WTC11 (cell line): ENCODE measurements at regions not wholly inside any gene's neighbourhood (a gene's known extent, or its start where the extent isn't known, plus 50 kb on each side); places are given as distances from the start of the nearest gene placed in this dataset.

ENCODE experiments used
- ATAC-seq: fragments of 200-7000 bp; cut with Tn5 transposase; 2 replicates; pipeline ENCODE4 v1.10.0; 2021; ENCODE audit warnings: mild to moderate bottlenecking, moderate library complexity
- CTCF ChIA-PET: fragments of 300-600 bp; sonication (Branson Sonifier 250); formaldehyde crosslinking; loops from one replicate; lab custom pipeline; 2021; ENCODE audit warnings: antibody characterized with exemption; lab: Charles Lee
- POLR2A ChIA-PET: fragments of 350-600 bp; sonication (Branson Sonifier 250); formaldehyde crosslinking; loops from one replicate; lab custom pipeline; 2021; ENCODE audit warnings: antibody characterized with exemption; lab: Charles Lee
- DNase-seq: peaks from one replicate; pipeline ENCODE4 v3.0.0; 2021; ENCODE audit warnings: low spot score
- H3K27ac Mint-ChIP-seq: 2 replicates; pipeline ENCODE4 v1.8.0; 2021; ENCODE audit warnings: mixed read lengths
- H3K27me3 Mint-ChIP-seq: 2 replicates; pipeline ENCODE4 v1.8.0; 2021; ENCODE audit warnings: low read depth, mild to moderate bottlenecking, moderate library complexity, mixed read lengths
- H3K36me3 Mint-ChIP-seq: 2 replicates; pipeline ENCODE4 v1.8.0; 2021; ENCODE audit warnings: mixed read lengths
- H3K4me1 Mint-ChIP-seq: 2 replicates; pipeline ENCODE4 v1.8.0; 2022; ENCODE audit warnings: mixed read lengths
- H3K4me3 Mint-ChIP-seq: 2 replicates; pipeline ENCODE4 v1.8.0; 2021; ENCODE audit warnings: mild to moderate bottlenecking, moderate library complexity, mixed read lengths
- H3K9me3 Mint-ChIP-seq: 2 replicates; pipeline ENCODE4 v1.8.0; 2021; ENCODE audit warnings: mixed read lengths
- CBFB ChIP-seq: sonication (generic); formaldehyde crosslinking; IDR thresholded peaks from 2 replicates; pipeline ENCODE4 v1.8.1; 2022; ENCODE audit warnings: mild to moderate bottlenecking, low read depth, missing genetic modification reagents
- ELF4 ChIP-seq: sonication (generic); formaldehyde crosslinking; IDR thresholded peaks from 2 replicates; pipeline ENCODE4 v1.8.1; 2022; ENCODE audit warnings: low read depth, mild to moderate bottlenecking, moderate library complexity, missing genetic modification reagents
- ETV6 ChIP-seq: sonication (generic); formaldehyde crosslinking; IDR thresholded peaks from 2 replicates; pipeline ENCODE4 v1.8.1; 2022; ENCODE audit warnings: mild to moderate bottlenecking, missing genetic modification reagents
- FOXJ3 ChIP-seq: sonication (generic); formaldehyde crosslinking; IDR thresholded peaks from 2 replicates; pipeline ENCODE4 v1.9.0; 2021; ENCODE audit warnings: missing genetic modification reagents, mild to moderate bottlenecking, borderline replicate concordance
- FOXK1 ChIP-seq: sonication (generic); formaldehyde crosslinking; IDR thresholded peaks from 2 replicates; pipeline ENCODE4 v1.8.0; 2022; ENCODE audit warnings: mild to moderate bottlenecking, moderate library complexity, missing genetic modification reagents
- FOXP1 ChIP-seq: sonication (generic); formaldehyde crosslinking; IDR thresholded peaks from 2 replicates; pipeline ENCODE4 v1.8.0; 2022; ENCODE audit warnings: missing genetic modification reagents, mild to moderate bottlenecking, moderate library complexity, borderline replicate concordance
- GRHL2 ChIP-seq: fragments of 250-450 bp; sonication (Bioruptor Pico); IDR thresholded peaks from 2 replicates; pipeline ENCODE4 v1.8.0; 2022; ENCODE audit warnings: mild to moderate bottlenecking, moderate library complexity; ENCODE audit not compliant: insufficient replicate concordance, severe bottlenecking
- IRF2 ChIP-seq: sonication (generic); formaldehyde crosslinking; IDR thresholded peaks from 2 replicates; pipeline ENCODE4 v1.8.0; 2022; ENCODE audit warnings: low read depth, missing genetic modification reagents, borderline replicate concordance
- MXD4 ChIP-seq: fragments of 250-450 bp; sonication (Bioruptor Pico); IDR thresholded peaks from 2 replicates; pipeline ENCODE4 v1.8.0; 2021; ENCODE audit warnings: mild to moderate bottlenecking, moderate library complexity, borderline replicate concordance
- NFATC4 ChIP-seq: fragments of 250-450 bp; sonication (Bioruptor Pico); IDR thresholded peaks from 2 replicates; pipeline ENCODE4 v1.9.0; 2021; ENCODE audit warnings: mild to moderate bottlenecking
- OVOL2 ChIP-seq: fragments of 250-450 bp; sonication (Bioruptor Pico); IDR thresholded peaks from 2 replicates; pipeline ENCODE4 v1.9.0; 2021; ENCODE audit warnings: mild to moderate bottlenecking, borderline replicate concordance
- PRRX2 ChIP-seq: fragments of 250-450 bp; sonication (Bioruptor Pico); IDR thresholded peaks from 2 replicates; pipeline ENCODE4 v1.8.0; 2021; ENCODE audit warnings: mild to moderate bottlenecking
- SP1 ChIP-seq: sonication (generic); formaldehyde crosslinking; conservative IDR thresholded peaks from 2 replicates; pipeline ENCODE4 v1.8.1; 2022; ENCODE audit warnings: missing genetic modification reagents
- ZNF263 ChIP-seq: sonication (generic); formaldehyde crosslinking; IDR thresholded peaks from 2 replicates; pipeline ENCODE4 v1.8.1; 2022; ENCODE audit warnings: low read depth, mild to moderate bottlenecking, moderate library complexity, missing genetic modification reagents
- ZNF396 ChIP-seq: fragments of 250-450 bp; sonication (Bioruptor Pico); IDR thresholded peaks from 2 replicates; pipeline ENCODE4 v1.8.0; 2021; ENCODE audit warnings: mild to moderate bottlenecking, moderate library complexity, borderline replicate concordance
- ZNF416 ChIP-seq: fragments of 250-450 bp; sonication (Bioruptor Pico); IDR thresholded peaks from 2 replicates; pipeline ENCODE4 v1.9.0; 2021; ENCODE audit warnings: mild to moderate bottlenecking, inconsistent platforms
- ZNF423 ChIP-seq: fragments of 250-450 bp; sonication (Bioruptor Pico); IDR thresholded peaks from 2 replicates; pipeline ENCODE4 v2.1.2; 2022; ENCODE audit warnings: mild to moderate bottlenecking, moderate library complexity
- TF ChIP-seq, protein P1 (sequence below): sonication (generic); formaldehyde crosslinking; IDR thresholded peaks from 2 replicates; pipeline ENCODE4 v1.8.0; 2022; ENCODE audit warnings: mild to moderate bottlenecking, missing genetic modification reagents
- TF ChIP-seq, protein P2 (sequence below): sonication (generic); formaldehyde crosslinking; IDR thresholded peaks from 2 replicates; pipeline ENCODE4 v1.8.0; 2022; ENCODE audit warnings: missing genetic modification reagents
- TF ChIP-seq, protein P3 (sequence below): sonication (generic); formaldehyde crosslinking; IDR thresholded peaks from 2 replicates; pipeline ENCODE4 v1.8.1; 2022; ENCODE audit warnings: mild to moderate bottlenecking, missing genetic modification reagents, moderate library complexity, borderline replicate concordance
- TF ChIP-seq, protein P4 (sequence below): sonication (generic); formaldehyde crosslinking; IDR thresholded peaks from 2 replicates; pipeline ENCODE4 v1.8.1; 2023; ENCODE audit warnings: mild to moderate bottlenecking, moderate library complexity, missing genetic modification reagents
- TF ChIP-seq, protein P5 (sequence below): sonication (generic); formaldehyde crosslinking; IDR thresholded peaks from 2 replicates; pipeline ENCODE4 v1.8.1; 2023; ENCODE audit warnings: mild to moderate bottlenecking, missing genetic modification reagents, moderate library complexity
- TF ChIP-seq, protein P6 (sequence below): sonication (generic); formaldehyde crosslinking; IDR thresholded peaks from 2 replicates; pipeline ENCODE4 v1.8.0; 2023; ENCODE audit warnings: mild to moderate bottlenecking, missing genetic modification reagents

DNA sequence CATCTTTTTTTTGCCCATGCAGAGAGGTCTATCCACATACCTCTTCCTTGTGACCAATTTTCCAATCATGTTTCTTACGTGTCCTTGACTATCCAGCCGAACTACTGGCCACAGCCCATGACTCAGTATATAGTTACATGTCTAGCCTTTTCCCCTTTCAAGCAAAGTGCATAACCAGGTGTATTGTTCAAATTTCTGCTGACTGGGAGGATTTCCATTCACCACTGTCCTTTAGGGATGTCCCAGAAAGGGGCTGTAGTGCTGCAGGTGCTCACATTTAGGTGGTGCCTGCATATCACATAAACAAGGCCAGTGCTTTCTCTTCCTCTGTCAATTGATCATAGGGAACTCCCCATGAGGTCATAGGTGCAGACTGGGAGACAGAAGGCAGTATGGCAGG, 69.4 kb upstream of the ALDH1A3 start:
- Mint-ChIP-seq H3K27ac (no peak overlapping the region), H3K9me3 (peaks cover 23% of the 10 kb centered on the region), H3K4me1 (peaks cover 2% of the 10 kb centered on the region), H3K4me3 (no peak overlapping the region), H3K27me3 (peaks cover 5% of the 10 kb centered on the region; the same call in 1 of the 2 replicates), H3K36me3 (peaks cover 7% of the 10 kb centered on the region; the same call in 1 of the 2 replicates)
- TF ChIP-seq ELF4 (CRISPR knock-in tag) (no peak), ZNF416 (CRISPR knock-in tag) (no peak), GRHL2 (CRISPR knock-in tag) (no peak), PRRX2 (CRISPR knock-in tag) (no peak), FOXJ3 (CRISPR knock-in tag) (no peak), CBFB (CRISPR knock-in tag) (no peak)
- TF ChIP-seq, protein P1, sequence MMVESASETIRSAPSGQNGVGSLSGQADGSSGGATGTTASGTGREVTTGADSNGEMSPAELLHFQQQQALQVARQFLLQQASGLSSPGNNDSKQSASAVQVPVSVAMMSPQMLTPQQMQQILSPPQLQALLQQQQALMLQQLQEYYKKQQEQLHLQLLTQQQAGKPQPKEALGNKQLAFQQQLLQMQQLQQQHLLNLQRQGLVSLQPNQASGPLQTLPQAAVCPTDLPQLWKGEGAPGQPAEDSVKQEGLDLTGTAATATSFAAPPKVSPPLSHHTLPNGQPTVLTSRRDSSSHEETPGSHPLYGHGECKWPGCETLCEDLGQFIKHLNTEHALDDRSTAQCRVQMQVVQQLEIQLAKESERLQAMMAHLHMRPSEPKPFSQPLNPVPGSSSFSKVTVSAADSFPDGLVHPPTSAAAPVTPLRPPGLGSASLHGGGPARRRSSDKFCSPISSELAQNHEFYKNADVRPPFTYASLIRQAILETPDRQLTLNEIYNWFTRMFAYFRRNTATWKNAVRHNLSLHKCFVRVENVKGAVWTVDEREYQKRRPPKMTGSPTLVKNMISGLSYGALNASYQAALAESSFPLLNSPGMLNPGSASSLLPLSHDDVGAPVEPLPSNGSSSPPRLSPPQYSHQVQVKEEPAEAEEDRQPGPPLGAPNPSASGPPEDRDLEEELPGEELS (CRISPR knock-in tag): no peak
- TF ChIP-seq, protein P2, sequence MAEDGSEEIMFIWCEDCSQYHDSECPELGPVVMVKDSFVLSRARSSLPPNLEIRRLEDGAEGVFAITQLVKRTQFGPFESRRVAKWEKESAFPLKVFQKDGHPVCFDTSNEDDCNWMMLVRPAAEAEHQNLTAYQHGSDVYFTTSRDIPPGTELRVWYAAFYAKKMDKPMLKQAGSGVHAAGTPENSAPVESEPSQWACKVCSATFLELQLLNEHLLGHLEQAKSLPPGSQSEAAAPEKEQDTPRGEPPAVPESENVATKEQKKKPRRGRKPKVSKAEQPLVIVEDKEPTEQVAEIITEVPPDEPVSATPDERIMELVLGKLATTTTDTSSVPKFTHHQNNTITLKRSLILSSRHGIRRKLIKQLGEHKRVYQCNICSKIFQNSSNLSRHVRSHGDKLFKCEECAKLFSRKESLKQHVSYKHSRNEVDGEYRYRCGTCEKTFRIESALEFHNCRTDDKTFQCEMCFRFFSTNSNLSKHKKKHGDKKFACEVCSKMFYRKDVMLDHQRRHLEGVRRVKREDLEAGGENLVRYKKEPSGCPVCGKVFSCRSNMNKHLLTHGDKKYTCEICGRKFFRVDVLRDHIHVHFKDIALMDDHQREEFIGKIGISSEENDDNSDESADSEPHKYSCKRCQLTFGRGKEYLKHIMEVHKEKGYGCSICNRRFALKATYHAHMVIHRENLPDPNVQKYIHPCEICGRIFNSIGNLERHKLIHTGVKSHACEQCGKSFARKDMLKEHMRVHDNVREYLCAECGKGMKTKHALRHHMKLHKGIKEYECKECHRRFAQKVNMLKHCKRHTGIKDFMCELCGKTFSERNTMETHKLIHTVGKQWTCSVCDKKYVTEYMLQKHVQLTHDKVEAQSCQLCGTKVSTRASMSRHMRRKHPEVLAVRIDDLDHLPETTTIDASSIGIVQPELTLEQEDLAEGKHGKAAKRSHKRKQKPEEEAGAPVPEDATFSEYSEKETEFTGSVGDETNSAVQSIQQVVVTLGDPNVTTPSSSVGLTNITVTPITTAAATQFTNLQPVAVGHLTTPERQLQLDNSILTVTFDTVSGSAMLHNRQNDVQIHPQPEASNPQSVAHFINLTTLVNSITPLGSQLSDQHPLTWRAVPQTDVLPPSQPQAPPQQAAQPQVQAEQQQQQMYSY (CRISPR knock-in tag): no peak
- TF ChIP-seq, protein P3, sequence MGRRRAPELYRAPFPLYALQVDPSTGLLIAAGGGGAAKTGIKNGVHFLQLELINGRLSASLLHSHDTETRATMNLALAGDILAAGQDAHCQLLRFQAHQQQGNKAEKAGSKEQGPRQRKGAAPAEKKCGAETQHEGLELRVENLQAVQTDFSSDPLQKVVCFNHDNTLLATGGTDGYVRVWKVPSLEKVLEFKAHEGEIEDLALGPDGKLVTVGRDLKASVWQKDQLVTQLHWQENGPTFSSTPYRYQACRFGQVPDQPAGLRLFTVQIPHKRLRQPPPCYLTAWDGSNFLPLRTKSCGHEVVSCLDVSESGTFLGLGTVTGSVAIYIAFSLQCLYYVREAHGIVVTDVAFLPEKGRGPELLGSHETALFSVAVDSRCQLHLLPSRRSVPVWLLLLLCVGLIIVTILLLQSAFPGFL (CRISPR knock-in tag): no peak
- TF ChIP-seq, protein P4, sequence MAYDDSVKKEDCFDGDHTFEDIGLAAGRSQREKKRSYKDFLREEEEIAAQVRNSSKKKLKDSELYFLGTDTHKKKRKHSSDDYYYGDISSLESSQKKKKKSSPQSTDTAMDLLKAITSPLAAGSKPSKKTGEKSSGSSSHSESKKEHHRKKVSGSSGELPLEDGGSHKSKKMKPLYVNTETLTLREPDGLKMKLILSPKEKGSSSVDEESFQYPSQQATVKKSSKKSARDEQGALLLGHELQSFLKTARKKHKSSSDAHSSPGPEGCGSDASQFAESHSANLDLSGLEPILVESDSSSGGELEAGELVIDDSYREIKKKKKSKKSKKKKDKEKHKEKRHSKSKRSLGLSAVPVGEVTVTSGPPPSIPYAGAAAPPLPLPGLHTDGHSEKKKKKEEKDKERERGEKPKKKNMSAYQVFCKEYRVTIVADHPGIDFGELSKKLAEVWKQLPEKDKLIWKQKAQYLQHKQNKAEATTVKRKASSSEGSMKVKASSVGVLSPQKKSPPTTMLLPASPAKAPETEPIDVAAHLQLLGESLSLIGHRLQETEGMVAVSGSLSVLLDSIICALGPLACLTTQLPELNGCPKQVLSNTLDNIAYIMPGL (CRISPR knock-in tag): no peak
- TF ChIP-seq, protein P5, sequence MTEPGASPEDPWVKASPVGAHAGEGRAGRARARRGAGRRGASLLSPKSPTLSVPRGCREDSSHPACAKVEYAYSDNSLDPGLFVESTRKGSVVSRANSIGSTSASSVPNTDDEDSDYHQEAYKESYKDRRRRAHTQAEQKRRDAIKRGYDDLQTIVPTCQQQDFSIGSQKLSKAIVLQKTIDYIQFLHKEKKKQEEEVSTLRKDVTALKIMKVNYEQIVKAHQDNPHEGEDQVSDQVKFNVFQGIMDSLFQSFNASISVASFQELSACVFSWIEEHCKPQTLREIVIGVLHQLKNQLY: no peak
- ChIA-PET CTCF (no interaction called here), POLR2A (no interaction called here)
- DNase-seq (no peak), ATAC-seq (no peak)

DNA sequence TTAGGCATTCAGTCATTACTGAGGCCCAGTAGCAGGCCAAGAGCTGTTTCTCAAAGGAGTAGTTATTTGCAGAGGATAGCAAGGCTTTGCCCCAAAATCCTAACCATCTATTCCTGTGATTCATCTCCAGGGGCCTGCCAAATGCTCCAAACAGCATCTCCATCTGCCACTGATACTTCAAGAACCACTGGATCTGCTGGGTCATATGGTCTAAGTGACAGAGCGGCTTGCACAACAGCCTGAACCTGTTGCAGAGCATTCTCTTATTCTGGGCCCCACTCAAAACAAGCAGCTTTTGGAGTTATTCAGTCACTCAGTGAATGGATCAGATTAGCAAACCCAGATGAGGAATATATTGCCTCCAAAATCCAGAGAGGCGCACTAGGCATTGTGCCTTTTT, 68.8 kb upstream of the ALDH1A3 start:
- ChIA-PET POLR2A (no interaction called here), CTCF (no interaction called here)
- H3K4me3 Mint-ChIP-seq: no peak overlapping the region
- ATAC-seq (no peak), DNase-seq (no peak)
- peaks cover 11% of the 10 kb centered on the region for H3K36me3 Mint-ChIP-seq
- H3K27ac Mint-ChIP-seq: no peak overlapping the region
- peaks cover 29% of the 10 kb centered on the region for H3K9me3 Mint-ChIP-seq
- peaks cover 10% of the 10 kb centered on the region; the same call in 1 of the 2 replicates for H3K27me3 Mint-ChIP-seq
- H3K4me1 Mint-ChIP-seq: peaks cover 2% of the 10 kb centered on the region
- TF ChIP-seq ZNF396 (CRISPR knock-in tag): no peak
- TF ChIP-seq OVOL2: no peak
- no peak for TF ChIP-seq ETV6 (CRISPR knock-in tag)
- TF ChIP-seq GRHL2 (CRISPR knock-in tag): no peak
- no peak for TF ChIP-seq IRF2 (CRISPR knock-in tag)
- TF ChIP-seq FOXP1 (CRISPR knock-in tag): no peak
- TF ChIP-seq ZNF423 (CRISPR knock-in tag): no peak
- TF ChIP-seq NFATC4 (CRISPR knock-in tag): no peak
- TF ChIP-seq, protein P6, sequence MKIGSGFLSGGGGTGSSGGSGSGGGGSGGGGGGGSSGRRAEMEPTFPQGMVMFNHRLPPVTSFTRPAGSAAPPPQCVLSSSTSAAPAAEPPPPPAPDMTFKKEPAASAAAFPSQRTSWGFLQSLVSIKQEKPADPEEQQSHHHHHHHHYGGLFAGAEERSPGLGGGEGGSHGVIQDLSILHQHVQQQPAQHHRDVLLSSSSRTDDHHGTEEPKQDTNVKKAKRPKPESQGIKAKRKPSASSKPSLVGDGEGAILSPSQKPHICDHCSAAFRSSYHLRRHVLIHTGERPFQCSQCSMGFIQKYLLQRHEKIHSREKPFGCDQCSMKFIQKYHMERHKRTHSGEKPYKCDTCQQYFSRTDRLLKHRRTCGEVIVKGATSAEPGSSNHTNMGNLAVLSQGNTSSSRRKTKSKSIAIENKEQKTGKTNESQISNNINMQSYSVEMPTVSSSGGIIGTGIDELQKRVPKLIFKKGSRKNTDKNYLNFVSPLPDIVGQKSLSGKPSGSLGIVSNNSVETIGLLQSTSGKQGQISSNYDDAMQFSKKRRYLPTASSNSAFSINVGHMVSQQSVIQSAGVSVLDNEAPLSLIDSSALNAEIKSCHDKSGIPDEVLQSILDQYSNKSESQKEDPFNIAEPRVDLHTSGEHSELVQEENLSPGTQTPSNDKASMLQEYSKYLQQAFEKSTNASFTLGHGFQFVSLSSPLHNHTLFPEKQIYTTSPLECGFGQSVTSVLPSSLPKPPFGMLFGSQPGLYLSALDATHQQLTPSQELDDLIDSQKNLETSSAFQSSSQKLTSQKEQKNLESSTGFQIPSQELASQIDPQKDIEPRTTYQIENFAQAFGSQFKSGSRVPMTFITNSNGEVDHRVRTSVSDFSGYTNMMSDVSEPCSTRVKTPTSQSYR (CRISPR knock-in tag): no peak
- TF ChIP-seq SP1 (CRISPR knock-in tag): no peak
- TF ChIP-seq ZNF263 (CRISPR knock-in tag): no peak
- no peak for TF ChIP-seq FOXK1
- no peak for TF ChIP-seq MXD4
- no peak for TF ChIP-seq ELF4 (CRISPR knock-in tag)
